Kidney epithelial cell (primary cell): ENCODE measurements at regions not wholly inside any gene's neighbourhood (a gene's known extent, or its start where the extent isn't known, plus 50 kb on each side); places are given as distances from the start of the nearest gene placed in this dataset.

Experiments used
- DNase-seq: peaks from one replicate; pipeline ENCODE4 v3.0.0-alpha.2; 2010; ENCODE audit warnings: low read depth
- H3K27me3 ChIP-seq: 2 replicates; pipeline ENCODE4 v1.6.0; 2011; ENCODE audit warnings: low read length; ENCODE audit not compliant: control insufficient read depth, insufficient read depth
- H3K36me3 ChIP-seq: 2 replicates; pipeline ENCODE4 v1.5.1; 2011; ENCODE audit warnings: low read length; ENCODE audit not compliant: control insufficient read depth, insufficient read depth
- H3K4me3 ChIP-seq: 2 replicates; pipeline ENCODE4 v1.5.1; 2011; ENCODE audit warnings: low read depth, mild to moderate bottlenecking, control low read depth, low read length
- TF ChIP-seq, protein P1 (sequence below): IDR thresholded peaks from 2 replicates; pipeline ENCODE4 v1.5.1; 2011; ENCODE audit warnings: mild to moderate bottlenecking, moderate library complexity, low read length, control low read depth, inconsistent platforms; ENCODE audit not compliant: insufficient read depth, poor library complexity, severe bottlenecking

DNA sequence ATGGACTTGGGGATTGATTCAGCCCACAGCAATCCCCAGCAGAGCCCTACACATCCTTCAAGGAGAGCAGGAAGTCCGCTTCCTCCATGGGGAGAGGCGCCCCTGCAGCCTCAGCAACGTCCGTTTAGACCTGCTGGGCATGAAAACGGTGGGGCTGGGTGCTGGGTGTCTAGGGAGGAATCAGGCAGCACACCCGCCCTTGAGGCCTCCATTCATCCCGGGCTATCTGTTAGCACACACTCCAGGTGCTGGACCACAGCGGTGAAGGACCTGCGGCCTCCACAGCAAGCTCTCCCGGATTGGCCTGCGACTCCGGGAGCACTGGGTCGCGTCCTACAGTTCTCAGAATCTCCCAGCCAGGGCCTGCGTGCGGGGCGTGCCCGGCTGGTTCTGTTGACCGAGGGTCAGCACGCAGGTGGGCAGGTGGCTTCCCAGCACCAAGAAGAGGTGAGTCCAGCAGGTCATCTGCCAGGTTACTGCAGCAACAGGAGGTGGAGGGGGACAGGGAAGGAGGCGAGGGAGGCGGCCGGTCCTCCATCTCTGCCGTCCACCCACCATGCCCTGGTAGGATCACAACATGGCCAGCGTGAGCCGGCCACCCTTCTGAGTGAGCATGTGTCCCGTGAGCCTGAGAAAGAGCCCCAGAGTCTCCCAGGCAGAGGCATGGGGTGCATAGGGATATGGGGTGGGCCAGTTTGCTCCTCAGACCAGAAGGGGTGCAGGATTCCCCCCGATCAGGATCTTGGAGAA is 96.6 kb downstream of the RIPK4 start:
- TF ChIP-seq, protein P1, sequence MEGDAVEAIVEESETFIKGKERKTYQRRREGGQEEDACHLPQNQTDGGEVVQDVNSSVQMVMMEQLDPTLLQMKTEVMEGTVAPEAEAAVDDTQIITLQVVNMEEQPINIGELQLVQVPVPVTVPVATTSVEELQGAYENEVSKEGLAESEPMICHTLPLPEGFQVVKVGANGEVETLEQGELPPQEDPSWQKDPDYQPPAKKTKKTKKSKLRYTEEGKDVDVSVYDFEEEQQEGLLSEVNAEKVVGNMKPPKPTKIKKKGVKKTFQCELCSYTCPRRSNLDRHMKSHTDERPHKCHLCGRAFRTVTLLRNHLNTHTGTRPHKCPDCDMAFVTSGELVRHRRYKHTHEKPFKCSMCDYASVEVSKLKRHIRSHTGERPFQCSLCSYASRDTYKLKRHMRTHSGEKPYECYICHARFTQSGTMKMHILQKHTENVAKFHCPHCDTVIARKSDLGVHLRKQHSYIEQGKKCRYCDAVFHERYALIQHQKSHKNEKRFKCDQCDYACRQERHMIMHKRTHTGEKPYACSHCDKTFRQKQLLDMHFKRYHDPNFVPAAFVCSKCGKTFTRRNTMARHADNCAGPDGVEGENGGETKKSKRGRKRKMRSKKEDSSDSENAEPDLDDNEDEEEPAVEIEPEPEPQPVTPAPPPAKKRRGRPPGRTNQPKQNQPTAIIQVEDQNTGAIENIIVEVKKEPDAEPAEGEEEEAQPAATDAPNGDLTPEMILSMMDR: no peak
- Histone ChIP-seq H3K36me3 (no peaks in the 10 kb centered on the region), H3K4me3 (no peak overlapping the region), H3K27me3 (no peaks in the 10 kb centered on the region)
- no peak for DNase-seq

DNA sequence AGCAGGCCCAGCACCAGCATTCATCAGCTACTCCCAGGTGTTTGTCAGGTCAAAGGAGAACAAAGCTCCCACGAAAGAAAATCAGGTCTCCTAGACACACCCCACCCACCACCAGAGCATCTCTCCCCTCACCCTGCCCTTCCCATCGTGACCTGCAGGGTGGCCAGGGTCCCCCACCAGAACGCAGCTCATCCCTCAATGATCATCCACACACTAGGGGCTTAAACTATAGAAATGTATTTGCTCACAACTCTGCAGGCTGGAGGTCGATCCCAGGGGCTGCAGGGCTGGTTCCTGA is 97.4 kb downstream of the RIPK4 start:
- no peaks in the 10 kb centered on the region for H3K36me3 ChIP-seq
- H3K4me3 ChIP-seq: no peak overlapping the region
- TF ChIP-seq, protein P1: no peak
- no peaks in the 10 kb centered on the region for H3K27me3 ChIP-seq
- DNase-seq: no peak

DNA sequence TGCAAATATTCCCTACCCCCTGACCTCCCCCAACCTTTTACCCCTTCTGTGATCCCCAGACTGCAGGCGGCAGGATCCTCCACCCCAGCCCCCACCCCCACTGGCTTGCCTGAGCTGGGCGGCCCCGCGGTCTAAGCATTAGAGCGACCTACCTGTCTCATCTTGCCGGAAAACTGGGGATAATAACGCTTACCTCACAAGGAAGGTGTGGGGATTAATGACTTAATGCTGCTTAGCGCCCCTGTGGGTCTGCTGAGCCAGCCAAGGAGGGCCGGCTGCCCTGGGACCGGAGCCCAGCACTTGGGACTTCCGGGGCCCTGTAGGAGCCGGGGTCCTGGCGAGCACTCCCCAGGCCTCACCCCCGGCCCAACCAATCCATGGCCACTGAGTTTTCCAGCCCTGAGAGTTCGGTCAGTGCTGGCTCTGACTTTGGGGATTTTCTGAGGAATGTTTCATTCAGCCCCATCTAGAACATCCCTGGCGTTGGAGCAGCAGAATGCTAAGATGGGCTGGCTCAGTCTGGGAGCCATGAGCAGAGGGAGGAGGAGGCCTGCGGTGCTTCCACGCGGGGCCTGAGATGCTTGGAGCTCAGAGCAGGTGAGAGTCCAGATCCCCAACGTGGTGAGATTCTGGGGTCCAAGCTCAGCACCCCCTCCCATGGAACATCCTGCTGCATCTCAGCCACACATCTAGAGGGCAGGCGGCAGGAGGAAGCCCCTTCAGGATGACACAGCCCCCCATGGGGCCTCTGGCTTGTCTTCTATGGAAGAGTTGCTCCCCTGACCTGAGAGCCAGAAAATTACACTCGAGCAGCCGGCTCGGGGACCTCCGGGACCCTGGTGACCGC is 97.9 kb downstream of the RIPK4 start:
- TF ChIP-seq, protein P1: no peak
- no peaks in the 10 kb centered on the region for H3K27me3 ChIP-seq
- no peak for DNase-seq
- no peaks in the 10 kb centered on the region for H3K36me3 ChIP-seq
- no peak overlapping the region for H3K4me3 ChIP-seq

DNA sequence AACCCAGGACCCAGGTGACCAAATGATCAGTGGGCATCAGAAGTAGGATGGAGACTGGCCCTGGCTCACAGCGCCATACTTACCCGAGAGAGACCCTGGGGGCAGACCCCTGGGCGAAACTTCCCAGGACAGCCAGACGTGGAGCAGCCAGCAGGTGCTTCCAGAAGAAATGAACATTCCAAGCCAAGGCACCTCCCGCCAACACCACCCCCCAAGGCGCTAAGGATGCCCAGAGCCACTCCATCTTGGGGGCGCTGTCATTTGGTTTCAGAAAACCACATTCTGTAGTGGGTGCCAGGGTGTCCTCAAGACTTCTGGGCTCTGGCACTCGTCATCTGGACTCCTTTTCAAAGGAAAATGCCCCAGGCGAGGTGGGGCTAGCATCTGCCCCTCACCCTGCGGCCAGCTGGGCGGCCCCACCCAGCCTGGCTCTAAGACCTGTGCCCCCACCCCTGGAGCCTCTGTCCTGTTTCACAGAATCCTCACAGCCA is 98.8 kb downstream of the RIPK4 start:
- Histone ChIP-seq H3K36me3 (no peaks in the 10 kb centered on the region), H3K27me3 (no peaks in the 10 kb centered on the region), H3K4me3 (no peak overlapping the region)
- no peak for DNase-seq
- TF ChIP-seq, protein P1: no peak

DNA sequence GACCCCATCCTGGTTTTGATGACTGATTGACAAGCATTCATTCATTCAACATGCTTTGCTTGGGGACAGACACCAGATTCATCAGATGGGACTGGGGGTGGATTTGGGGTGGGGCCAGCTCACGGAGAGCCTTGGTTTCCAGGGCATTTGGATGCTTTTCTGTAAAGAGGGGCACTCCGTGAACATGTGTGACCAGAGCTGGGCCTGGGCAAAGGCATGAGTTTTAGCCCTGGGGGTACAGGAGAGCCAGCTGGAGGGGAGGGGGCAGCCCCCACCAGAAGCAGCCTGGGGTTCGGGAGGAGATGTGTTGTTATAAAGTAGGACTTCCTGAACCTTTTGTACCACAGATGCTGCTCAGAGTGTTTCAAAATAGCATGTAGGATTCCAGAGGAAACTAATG is 99.7 kb downstream of the RIPK4 start:
- no peaks in the 10 kb centered on the region for H3K27me3 ChIP-seq
- DNase-seq: no peak
- H3K36me3 ChIP-seq: no peaks in the 10 kb centered on the region
- TF ChIP-seq, protein P1: no peak
- H3K4me3 ChIP-seq: no peak overlapping the region
